H1 (cell line): ENCODE measurements at regions not wholly inside any gene's neighbourhood (a gene's known extent, or its start where the extent isn't known, plus 50 kb on each side); places are given as distances from the start of the nearest gene placed in this dataset.

Experiments used
- BACH1 ChIP-seq: IDR thresholded peaks from 2 replicates; pipeline ENCODE4 v1.6.1; 2012; ENCODE audit warnings: low read length, improper control_type of control experiment
- EP300 ChIP-seq, 2 experiments: IDR thresholded peaks; 1 replicate in 1 of 2; 2 replicates in 1 of 2; pipeline ENCODE4 v1.6.1; 2011 to 2012; ENCODE audit warnings: low read depth in 2 of 2, low read length in 2 of 2, mild to moderate bottlenecking in 2 of 2, borderline replicate concordance in 1 of 2, inconsistent platforms in 1 of 2, moderate library complexity in 1 of 2
- GABPA ChIP-seq: IDR thresholded peaks from 2 replicates; pipeline ENCODE4 v1.6.1; 2011; ENCODE audit warnings: mild to moderate bottlenecking, low read length, moderate library complexity, borderline replicate concordance; ENCODE audit not compliant: insufficient read depth
- HDAC6 ChIP-seq: IDR thresholded peaks from one replicate; pipeline ENCODE4 v1.7.1; 2012; ENCODE audit warnings: low read depth, mild to moderate bottlenecking, inconsistent platforms, low read length, moderate library complexity
- POLR2A ChIP-seq, 2 experiments: IDR thresholded peaks; 1 replicate in 1 of 2; 2 replicates in 1 of 2; pipeline ENCODE4 v1.6.1; 2011; ENCODE audit warnings: low read depth in 2 of 2, low read length in 2 of 2, mild to moderate bottlenecking in 2 of 2; ENCODE audit errors: control extremely low read depth in 1 of 2
- POLR2AphosphoS5 ChIP-seq: IDR thresholded peaks from 2 replicates; pipeline ENCODE4 v1.6.1; 2011; ENCODE audit warnings: low read depth, low read length
- POU5F1 ChIP-seq: IDR thresholded peaks from 2 replicates; pipeline ENCODE4 v1.6.1; 2011; ENCODE audit warnings: low read depth, mild to moderate bottlenecking, low read length, moderate library complexity
- SIRT6 ChIP-seq: IDR thresholded peaks from one replicate; pipeline ENCODE4 v1.7.1; 2012; ENCODE audit warnings: low read length, inconsistent platforms
- YY1 ChIP-seq: IDR thresholded peaks from 2 replicates; pipeline ENCODE4 v1.6.1; 2011; ENCODE audit warnings: low read depth, mild to moderate bottlenecking, low read length
- TF ChIP-seq, protein P1 (sequence below), 3 experiments: IDR thresholded peaks; 1 replicate in 2 of 3; 2 replicates in 1 of 3; pipeline versions ENCODE4 v1.5.1 to v1.6.1; 2011; ENCODE audit warnings: low read length in 3 of 3, mild to moderate bottlenecking in 3 of 3, inconsistent platforms in 2 of 3, low read depth in 1 of 3, moderate library complexity in 1 of 3; ENCODE audit not compliant: insufficient read depth in 1 of 3; ENCODE audit errors: control extremely low read depth in 1 of 3
- TF ChIP-seq, protein P2 (sequence below): IDR thresholded peaks from 2 replicates; pipeline ENCODE4 v1.6.1; 2012; ENCODE audit warnings: inconsistent platforms

DNA sequence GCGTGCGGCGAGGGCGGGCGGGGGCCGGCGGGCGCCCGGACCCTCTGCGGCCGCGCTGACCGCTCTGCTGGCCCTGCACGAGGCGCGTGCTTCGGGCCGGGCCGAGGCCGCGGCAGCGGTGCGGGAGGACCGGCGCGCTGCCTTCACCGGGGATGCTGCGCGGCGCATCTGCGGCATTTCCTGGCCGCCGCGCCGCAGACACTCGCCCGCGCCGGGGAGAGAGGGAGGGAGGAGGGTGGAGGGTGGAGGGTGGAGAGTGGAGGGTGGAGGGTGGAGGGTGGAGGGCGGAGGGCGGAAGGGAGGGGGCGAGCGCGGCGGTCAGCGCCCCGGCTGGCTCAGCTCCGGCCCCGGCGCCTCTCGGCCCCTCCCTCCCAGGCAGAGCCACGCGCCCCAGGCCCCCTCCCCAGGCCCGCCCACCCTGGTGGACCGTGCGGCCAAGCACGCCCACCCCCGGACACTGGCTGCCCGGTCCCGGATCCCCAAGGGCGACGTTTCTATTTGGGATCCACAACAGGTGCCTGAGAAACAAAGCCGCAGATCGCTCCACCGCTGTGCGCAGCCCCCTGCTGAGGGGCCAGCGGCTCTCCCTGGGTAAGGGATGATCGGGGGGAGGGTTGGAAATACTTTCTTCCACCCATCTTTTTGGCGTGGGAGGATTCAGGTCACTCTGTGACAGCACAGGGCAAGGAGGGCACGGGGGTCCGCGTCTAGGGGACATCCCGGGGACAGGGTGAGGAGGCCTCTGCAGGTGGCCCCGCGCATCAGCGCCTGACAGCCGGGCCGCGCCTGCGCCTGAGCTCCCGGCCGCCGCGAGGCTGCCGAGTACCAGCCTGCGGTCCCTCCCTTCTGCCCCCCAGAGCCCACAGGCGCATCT lies 111.2 kb upstream of the BEND6 start:
- TF ChIP-seq, protein P1, sequence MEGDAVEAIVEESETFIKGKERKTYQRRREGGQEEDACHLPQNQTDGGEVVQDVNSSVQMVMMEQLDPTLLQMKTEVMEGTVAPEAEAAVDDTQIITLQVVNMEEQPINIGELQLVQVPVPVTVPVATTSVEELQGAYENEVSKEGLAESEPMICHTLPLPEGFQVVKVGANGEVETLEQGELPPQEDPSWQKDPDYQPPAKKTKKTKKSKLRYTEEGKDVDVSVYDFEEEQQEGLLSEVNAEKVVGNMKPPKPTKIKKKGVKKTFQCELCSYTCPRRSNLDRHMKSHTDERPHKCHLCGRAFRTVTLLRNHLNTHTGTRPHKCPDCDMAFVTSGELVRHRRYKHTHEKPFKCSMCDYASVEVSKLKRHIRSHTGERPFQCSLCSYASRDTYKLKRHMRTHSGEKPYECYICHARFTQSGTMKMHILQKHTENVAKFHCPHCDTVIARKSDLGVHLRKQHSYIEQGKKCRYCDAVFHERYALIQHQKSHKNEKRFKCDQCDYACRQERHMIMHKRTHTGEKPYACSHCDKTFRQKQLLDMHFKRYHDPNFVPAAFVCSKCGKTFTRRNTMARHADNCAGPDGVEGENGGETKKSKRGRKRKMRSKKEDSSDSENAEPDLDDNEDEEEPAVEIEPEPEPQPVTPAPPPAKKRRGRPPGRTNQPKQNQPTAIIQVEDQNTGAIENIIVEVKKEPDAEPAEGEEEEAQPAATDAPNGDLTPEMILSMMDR (IDR thresholded peaks at IDR 0.05; ENCODE audit: control extremely low read depth in 1 of 3, insufficient read depth in 1 of 3, low read depth in 1 of 3, low read length in 3 of 3), result peak; percentile 66 to 73 (median 70)
- TF ChIP-seq HDAC6 (no peak), BACH1 (no peak), POU5F1 (no peak), EP300 (IDR thresholded peaks at IDR 0.05; ENCODE audit: borderline replicate concordance in 1 of 2, low read depth in 2 of 2, low read length in 2 of 2) (no peak), YY1 (peak; percentile 42; the same call in 1 of the 2 replicates), POLR2AphosphoS5 (peak; percentile 68), GABPA (no peak), SIRT6 (no peak), POLR2A (IDR thresholded peaks at IDR 0.05; ENCODE audit: control extremely low read depth in 1 of 2, low read depth in 2 of 2, low read length in 2 of 2) (peak; percentile 35 to 69; a peak in 2 of 3 replicates)
- TF ChIP-seq, protein P2, sequence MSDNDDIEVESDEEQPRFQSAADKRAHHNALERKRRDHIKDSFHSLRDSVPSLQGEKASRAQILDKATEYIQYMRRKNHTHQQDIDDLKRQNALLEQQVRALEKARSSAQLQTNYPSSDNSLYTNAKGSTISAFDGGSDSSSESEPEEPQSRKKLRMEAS, result peak; percentile 13
